ENCODE measurements at regions not wholly inside any gene's neighbourhood (a gene's known extent, or its start where the extent isn't known, plus 50 kb on each side); places are given as distances from the start of the nearest gene placed in this dataset.

DNA sequence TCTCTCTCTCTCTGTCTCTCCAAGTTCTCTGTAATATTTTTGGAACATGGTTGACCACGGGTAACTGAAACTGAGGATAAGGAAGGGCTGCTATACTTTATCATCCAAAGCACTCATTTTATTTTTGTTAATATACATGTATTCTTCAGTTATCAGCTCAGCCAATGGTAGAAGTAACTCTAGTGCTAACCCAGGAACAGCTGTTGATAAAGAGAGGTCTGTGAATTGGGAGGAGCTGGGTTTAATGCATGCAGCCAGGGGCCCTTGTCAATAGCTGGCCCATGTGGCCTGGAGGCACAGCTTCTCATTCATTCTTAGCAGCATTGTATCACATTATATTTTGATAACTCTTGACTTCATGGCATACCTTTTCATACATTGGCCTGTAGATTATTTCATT lies 401.6 kb downstream of the EPHA4 start:
- H3K27ac ChIP-seq, result no peak overlapping the region
- TF ChIP-seq, protein P1, sequence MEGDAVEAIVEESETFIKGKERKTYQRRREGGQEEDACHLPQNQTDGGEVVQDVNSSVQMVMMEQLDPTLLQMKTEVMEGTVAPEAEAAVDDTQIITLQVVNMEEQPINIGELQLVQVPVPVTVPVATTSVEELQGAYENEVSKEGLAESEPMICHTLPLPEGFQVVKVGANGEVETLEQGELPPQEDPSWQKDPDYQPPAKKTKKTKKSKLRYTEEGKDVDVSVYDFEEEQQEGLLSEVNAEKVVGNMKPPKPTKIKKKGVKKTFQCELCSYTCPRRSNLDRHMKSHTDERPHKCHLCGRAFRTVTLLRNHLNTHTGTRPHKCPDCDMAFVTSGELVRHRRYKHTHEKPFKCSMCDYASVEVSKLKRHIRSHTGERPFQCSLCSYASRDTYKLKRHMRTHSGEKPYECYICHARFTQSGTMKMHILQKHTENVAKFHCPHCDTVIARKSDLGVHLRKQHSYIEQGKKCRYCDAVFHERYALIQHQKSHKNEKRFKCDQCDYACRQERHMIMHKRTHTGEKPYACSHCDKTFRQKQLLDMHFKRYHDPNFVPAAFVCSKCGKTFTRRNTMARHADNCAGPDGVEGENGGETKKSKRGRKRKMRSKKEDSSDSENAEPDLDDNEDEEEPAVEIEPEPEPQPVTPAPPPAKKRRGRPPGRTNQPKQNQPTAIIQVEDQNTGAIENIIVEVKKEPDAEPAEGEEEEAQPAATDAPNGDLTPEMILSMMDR (IDR thresholded peaks at IDR 0.05), result no peak

DNA sequence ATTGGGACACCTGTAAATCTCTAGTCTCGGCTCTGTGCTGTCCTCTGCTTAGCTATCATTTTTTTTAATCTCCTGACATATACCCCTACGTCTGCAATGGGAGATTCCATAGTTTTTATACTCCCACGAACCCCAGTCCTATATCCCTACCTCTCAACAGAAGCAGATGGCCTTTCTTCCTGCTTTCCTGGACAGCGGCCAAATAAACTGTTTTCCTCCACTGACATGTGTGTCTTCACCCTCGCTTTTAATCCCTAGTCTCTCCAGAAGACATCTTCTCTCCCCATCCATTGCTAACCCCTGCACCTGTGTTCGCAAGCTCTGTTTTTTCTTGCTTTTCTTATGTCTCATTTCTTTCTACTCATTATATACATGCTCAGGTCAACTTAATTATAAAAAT lies 395.4 kb downstream of the EPHA4 start:
- no peak overlapping the region for H3K27ac ChIP-seq
- no peaks in the 10 kb centered on the region for H3K4me1 ChIP-seq
- TF ChIP-seq, protein P1 (IDR thresholded peaks at IDR 0.05), result no peak
- no peaks in the 10 kb centered on the region for H3K36me3 ChIP-seq
- H3K4me3 ChIP-seq, result no peak overlapping the region
- intact Hi-C loops (cut with DNase I), result no loop called here
- H3K27me3 ChIP-seq, result no peaks in the 10 kb centered on the region
- no peaks in the 10 kb centered on the region for H3K9me3 ChIP-seq
- DNase-seq (no peak), ATAC-seq (no peak)

More for the DNA sequence above, 401.6 kb downstream of the EPHA4 start:
- intact Hi-C loops (cut with DNase I), result no loop called here
- DNase-seq (no peak), ATAC-seq (no peak)
- H3K9me3 ChIP-seq, result no peaks in the 10 kb centered on the region
- no peaks in the 10 kb centered on the region for H3K36me3 ChIP-seq
- no peaks in the 10 kb centered on the region for H3K27me3 ChIP-seq
- H3K4me1 ChIP-seq, result no peaks in the 10 kb centered on the region
- H3K4me3 ChIP-seq, result no peak overlapping the region

DNA sequence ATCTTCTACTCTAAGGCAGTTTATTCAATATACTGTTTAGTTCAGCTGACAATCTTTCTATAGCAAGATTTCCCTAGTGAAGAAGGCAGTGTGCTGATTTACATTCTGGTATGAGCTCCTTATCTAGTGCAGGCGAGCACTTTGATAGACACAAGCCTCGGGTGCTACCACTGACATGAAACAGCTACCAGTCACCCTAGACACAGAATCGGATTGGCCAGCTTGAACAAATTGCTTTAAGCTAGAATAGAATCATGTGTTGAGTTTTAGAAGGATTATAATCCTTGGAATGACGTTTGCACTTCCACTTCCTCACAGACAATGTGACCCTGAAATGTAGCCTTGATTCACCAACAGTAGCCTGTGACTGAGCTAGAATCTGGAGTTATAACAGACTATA lies 394.0 kb downstream of the EPHA4 start:
- DNase-seq, result no peak
- Histone ChIP-seq H3K9me3 (no peaks in the 10 kb centered on the region), H3K4me3 (no peak overlapping the region), H3K36me3 (no peaks in the 10 kb centered on the region), H3K4me1 (no peaks in the 10 kb centered on the region), H3K27ac (no peak overlapping the region), H3K27me3 (no peaks in the 10 kb centered on the region)
- TF ChIP-seq, protein P1 (IDR thresholded peaks at IDR 0.05), result no peak
- intact Hi-C loops (cut with DNase I), result no loop called here
- no peak for ATAC-seq

DNA sequence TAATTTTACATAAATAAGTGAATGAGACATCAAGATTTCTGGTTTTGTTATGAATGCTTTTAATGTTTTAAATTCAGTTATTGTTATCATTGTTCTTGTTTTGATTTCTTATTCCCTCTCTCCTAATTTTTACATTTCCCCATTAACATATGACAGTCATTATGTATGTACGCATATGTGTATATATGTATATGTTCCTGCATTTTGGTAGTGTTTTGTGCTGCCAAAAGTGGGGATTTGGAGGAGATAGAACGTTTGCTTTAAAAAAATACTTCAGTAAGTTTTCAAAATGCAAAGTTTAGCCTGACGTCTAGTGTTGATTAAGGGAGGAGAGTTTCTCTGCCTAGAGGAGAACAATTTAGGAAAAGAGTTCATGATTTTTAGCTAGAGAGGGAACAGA lies 385.2 kb downstream of the EPHA4 start:
- H3K4me3 ChIP-seq, result no peak overlapping the region
- DNase-seq, result no peak
- no peak overlapping the region for H3K27ac ChIP-seq
- H3K9me3 ChIP-seq, result no peaks in the 10 kb centered on the region
- H3K27me3 ChIP-seq, result no peaks in the 10 kb centered on the region
- TF ChIP-seq, protein P1 (IDR thresholded peaks at IDR 0.05), result no peak
- intact Hi-C loops (cut with DNase I), result no loop called here
- no peaks in the 10 kb centered on the region for H3K36me3 ChIP-seq
- no peak for ATAC-seq
- H3K4me1 ChIP-seq, result no peaks in the 10 kb centered on the region

DNA sequence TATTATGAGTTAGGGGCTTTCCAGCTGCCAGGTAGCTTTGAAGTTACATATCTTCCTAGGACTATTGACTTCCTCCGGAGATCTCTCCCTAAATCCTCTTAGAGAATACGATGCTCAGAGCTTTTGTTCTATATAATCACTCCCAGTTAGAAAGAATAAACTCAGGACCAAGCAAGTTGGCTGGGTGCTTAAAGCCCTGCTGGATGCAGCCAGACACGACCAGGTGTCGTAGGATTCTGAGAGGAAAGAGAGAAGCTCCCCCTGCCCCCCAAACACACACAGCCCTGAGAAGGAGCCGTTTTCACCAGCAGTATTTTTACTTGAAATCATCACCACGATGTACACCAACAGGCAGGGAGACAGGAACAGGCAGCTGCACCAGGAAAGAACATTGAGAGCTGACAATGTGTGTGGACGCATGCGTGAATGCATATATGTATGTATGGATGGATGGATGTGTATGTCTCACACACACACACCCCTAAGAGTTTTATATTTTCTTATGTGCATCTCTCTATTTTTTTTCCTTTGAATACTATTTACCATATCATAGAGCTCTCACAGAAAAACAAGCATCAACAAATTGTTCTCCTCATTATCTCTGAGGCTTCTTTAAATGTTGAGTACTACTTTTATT lies 382.6 kb downstream of the EPHA4 start:
- Histone ChIP-seq H3K27ac (no peak overlapping the region), H3K36me3 (no peaks in the 10 kb centered on the region), H3K4me3 (no peak overlapping the region), H3K9me3 (no peaks in the 10 kb centered on the region), H3K4me1 (no peaks in the 10 kb centered on the region), H3K27me3 (no peaks in the 10 kb centered on the region)
- no peak for ATAC-seq
- no peak for DNase-seq
- TF ChIP-seq, protein P1 (IDR thresholded peaks at IDR 0.05), result no peak
- intact Hi-C loops (cut with DNase I), result no loop called here
